HEK293 (cell line): ENCODE measurements at regions not wholly inside any gene's neighbourhood (a gene's known extent, or its start where the extent isn't known, plus 50 kb on each side); places are given as distances from the start of the nearest gene placed in this dataset.

Source experiments
- CTCF ChIA-PET: fragments of 350-600 bp; formaldehyde crosslinking; extraction: SDS; loops from one replicate; lab custom pipeline; 2021; ENCODE audit warnings: antibody characterized with exemption; lab: Yijun Ruan, JAX
- POLR2A ChIA-PET: fragments of 300-600 bp; formaldehyde crosslinking; extraction: SDS; loops from one replicate; lab custom pipeline; 2020; ENCODE audit warnings: antibody characterized with exemption, inconsistent platforms; lab: Yijun Ruan, JAX
- H3K27ac ChIP-seq: fragments of 200-500 bp; sonication (Bioruptor generic); 2 replicates; pipeline ENCODE4 v1.5.1; 2014; ENCODE audit warnings: low read depth, low read length, control low read depth, inconsistent platforms; ENCODE audit errors: extremely low read depth
- H3K36me3 ChIP-seq, 2 experiments: fragments of 200-500 bp in 1 of 2; sonication (Bioruptor generic) in 1 of 2; 1 replicate in 1 of 2; 2 replicates in 1 of 2; pipeline ENCODE4 v1.5.1; 2014 to 2017; ENCODE audit warnings: inconsistent platforms in 2 of 2, low read length in 2 of 2; ENCODE audit not compliant: control insufficient read depth in 2 of 2, insufficient read depth in 1 of 2
- H3K4me1 ChIP-seq: fragments of 200-500 bp; sonication (Bioruptor generic); 2 replicates; pipeline ENCODE4 v1.5.1; 2014; ENCODE audit warnings: mild to moderate bottlenecking, low read length, inconsistent platforms; ENCODE audit not compliant: control insufficient read depth, insufficient read depth
- H3K4me3 ChIP-seq: 2 replicates; pipeline ENCODE4 v1.5.1; 2011; ENCODE audit warnings: low read depth, mild to moderate bottlenecking, control low read depth, low read length, moderate library complexity
- H3K9me3 ChIP-seq: fragments of 200-500 bp; sonication (Bioruptor generic); 2 replicates; pipeline ENCODE4 v1.5.1; 2014; ENCODE audit warnings: low read depth, low read length, inconsistent platforms; ENCODE audit not compliant: control insufficient read depth, insufficient read depth
- KLF7 ChIP-seq: fragments of 450-650 bp; formaldehyde crosslinking; IDR thresholded peaks from 2 replicates; pipeline ENCODE4 v1.5.1; 2016; ENCODE audit warnings: missing biosample characterization, missing genetic modification characterization, borderline replicate concordance
- ZFP3 ChIP-seq: fragments of 450-650 bp; formaldehyde crosslinking; IDR thresholded peaks from 2 replicates; pipeline ENCODE4 v1.5.1; 2016; ENCODE audit warnings: low read depth, missing biosample characterization, missing genetic modification characterization
- ZFP37 ChIP-seq: fragments of 450-650 bp; formaldehyde crosslinking; IDR thresholded peaks from 2 replicates; pipeline ENCODE4 v1.5.1; 2016; ENCODE audit warnings: missing biosample characterization, missing genetic modification characterization
- ZNF121 ChIP-seq: fragments of 450-650 bp; formaldehyde crosslinking; IDR thresholded peaks from 2 replicates; pipeline ENCODE4 v1.5.1; 2016; ENCODE audit warnings: missing biosample characterization, missing genetic modification characterization
- ZNF140 ChIP-seq: fragments of 450-650 bp; formaldehyde crosslinking; IDR thresholded peaks from 2 replicates; pipeline ENCODE4 v1.5.1; 2016; ENCODE audit warnings: missing biosample characterization, missing genetic modification characterization
- ZNF18 ChIP-seq: fragments of 450-650 bp; formaldehyde crosslinking; IDR thresholded peaks from 2 replicates; pipeline ENCODE4 v1.5.1; 2016; ENCODE audit warnings: missing biosample characterization, missing genetic modification characterization
- ZNF521 ChIP-seq: fragments of 450-650 bp; formaldehyde crosslinking; IDR thresholded peaks from 2 replicates; pipeline ENCODE4 v1.5.1; 2017; ENCODE audit warnings: missing biosample characterization, mild to moderate bottlenecking, missing genetic modification characterization
- ZNF530 ChIP-seq: fragments of 450-650 bp; formaldehyde crosslinking; IDR thresholded peaks from 2 replicates; pipeline ENCODE4 v1.5.1; 2016; ENCODE audit warnings: low read depth, missing biosample characterization, missing genetic modification characterization
- ZNF654 ChIP-seq: fragments of 450-650 bp; formaldehyde crosslinking; IDR thresholded peaks from 2 replicates; pipeline ENCODE4 v1.5.1; 2016; ENCODE audit warnings: low read depth, missing biosample characterization, missing genetic modification characterization
- ZNF776 ChIP-seq: fragments of 450-650 bp; formaldehyde crosslinking; IDR thresholded peaks from 2 replicates; pipeline ENCODE4 v1.5.0; 2017; ENCODE audit warnings: missing biosample characterization, missing genetic modification characterization, borderline replicate concordance
- ZNF785 ChIP-seq: fragments of 450-650 bp; formaldehyde crosslinking; IDR thresholded peaks from 2 replicates; pipeline ENCODE4 v1.5.1; 2016; ENCODE audit warnings: missing biosample characterization, missing genetic modification characterization
- ZSCAN4 ChIP-seq: fragments of 450-650 bp; formaldehyde crosslinking; IDR thresholded peaks from 2 replicates; pipeline ENCODE4 v1.5.1; 2017; ENCODE audit warnings: missing biosample characterization, missing genetic modification characterization
- TF ChIP-seq, protein P1 (sequence below): fragments of 450-650 bp; IDR thresholded peaks from 2 replicates; pipeline ENCODE4 v1.5.1; 2018; ENCODE audit warnings: missing biosample characterization, missing genetic modification characterization
- TF ChIP-seq, protein P2 (sequence below): fragments of 450-650 bp; formaldehyde crosslinking; IDR thresholded peaks from 2 replicates; pipeline ENCODE4 v1.5.1; 2016; ENCODE audit warnings: missing biosample characterization, missing genetic modification characterization, borderline replicate concordance
- TF ChIP-seq, protein P3 (sequence below): fragments of 450-650 bp; formaldehyde crosslinking; optimal IDR thresholded peaks from 2 replicates; pipeline ENCODE3; 2016; ENCODE audit warnings: missing biosample characterization, mild to moderate bottlenecking, missing genetic modification characterization
- TF ChIP-seq, protein P4 (sequence below): fragments of 450-650 bp; formaldehyde crosslinking; IDR thresholded peaks from 2 replicates; pipeline ENCODE4 v1.5.1; 2016; ENCODE audit warnings: missing biosample characterization, missing genetic modification characterization
- TF ChIP-seq, protein P5 (sequence below): fragments of 450-650 bp; formaldehyde crosslinking; IDR thresholded peaks from 2 replicates; pipeline ENCODE4 v1.5.0; 2017; ENCODE audit warnings: missing biosample characterization, missing genetic modification characterization, borderline replicate concordance

DNA sequence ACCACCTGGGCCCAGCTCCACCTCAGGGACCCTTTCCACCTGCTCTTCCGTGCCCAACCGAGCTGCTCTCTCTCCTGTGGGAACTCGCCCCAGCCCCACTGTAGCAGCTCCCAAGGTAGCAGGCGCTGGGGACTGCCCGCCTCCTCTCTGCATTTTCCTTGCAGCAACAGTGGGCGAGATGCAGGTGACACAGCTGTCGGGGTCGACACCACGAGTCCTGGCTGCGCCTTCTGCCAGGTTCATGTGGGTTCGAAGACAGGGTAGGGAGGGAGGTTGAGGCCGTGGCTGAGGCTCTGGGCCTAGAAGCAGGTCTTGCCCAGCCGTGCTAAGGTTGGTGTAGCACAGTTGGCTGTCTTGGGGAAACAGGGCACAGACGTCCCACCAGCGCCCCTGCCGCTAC, 245.2 kb upstream of the FSTL5 start (continued):
- TF ChIP-seq, protein P1, sequence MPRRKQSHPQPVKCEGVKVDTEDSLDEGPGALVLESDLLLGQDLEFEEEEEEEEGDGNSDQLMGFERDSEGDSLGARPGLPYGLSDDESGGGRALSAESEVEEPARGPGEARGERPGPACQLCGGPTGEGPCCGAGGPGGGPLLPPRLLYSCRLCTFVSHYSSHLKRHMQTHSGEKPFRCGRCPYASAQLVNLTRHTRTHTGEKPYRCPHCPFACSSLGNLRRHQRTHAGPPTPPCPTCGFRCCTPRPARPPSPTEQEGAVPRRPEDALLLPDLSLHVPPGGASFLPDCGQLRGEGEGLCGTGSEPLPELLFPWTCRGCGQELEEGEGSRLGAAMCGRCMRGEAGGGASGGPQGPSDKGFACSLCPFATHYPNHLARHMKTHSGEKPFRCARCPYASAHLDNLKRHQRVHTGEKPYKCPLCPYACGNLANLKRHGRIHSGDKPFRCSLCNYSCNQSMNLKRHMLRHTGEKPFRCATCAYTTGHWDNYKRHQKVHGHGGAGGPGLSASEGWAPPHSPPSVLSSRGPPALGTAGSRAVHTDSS (tag by site-specific recombination): no peak
- TF ChIP-seq ZNF654 (no peak), ZNF776 (no peak), ZNF18 (tag by site-specific recombination) (no peak), ZNF530 (tag by site-specific recombination) (no peak)

GRCh38 chr4:162408309-162408708, 244.5 kb upstream of the FSTL5 start:
- Histone ChIP-seq H3K27ac (no peak overlapping the region), H3K36me3 (no peaks in the 10 kb centered on the region), H3K9me3 (no peaks in the 10 kb centered on the region), H3K4me1 (no peaks in the 10 kb centered on the region), H3K4me3 (no peak overlapping the region)
- ChIA-PET POLR2A (no interaction called here), CTCF (no interaction called here)
- TF ChIP-seq, protein P2, sequence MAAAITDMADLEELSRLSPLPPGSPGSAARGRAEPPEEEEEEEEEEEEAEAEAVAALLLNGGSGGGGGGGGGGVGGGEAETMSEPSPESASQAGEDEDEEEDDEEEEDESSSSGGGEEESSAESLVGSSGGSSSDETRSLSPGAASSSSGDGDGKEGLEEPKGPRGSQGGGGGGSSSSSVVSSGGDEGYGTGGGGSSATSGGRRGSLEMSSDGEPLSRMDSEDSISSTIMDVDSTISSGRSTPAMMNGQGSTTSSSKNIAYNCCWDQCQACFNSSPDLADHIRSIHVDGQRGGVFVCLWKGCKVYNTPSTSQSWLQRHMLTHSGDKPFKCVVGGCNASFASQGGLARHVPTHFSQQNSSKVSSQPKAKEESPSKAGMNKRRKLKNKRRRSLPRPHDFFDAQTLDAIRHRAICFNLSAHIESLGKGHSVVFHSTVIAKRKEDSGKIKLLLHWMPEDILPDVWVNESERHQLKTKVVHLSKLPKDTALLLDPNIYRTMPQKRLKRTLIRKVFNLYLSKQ (tag by site-specific recombination): no peak

GRCh38 chr4:162406637-162407365, 243.0 kb upstream of the FSTL5 start:
- no peak overlapping the region for H3K4me3 ChIP-seq
- no peaks in the 10 kb centered on the region for H3K36me3 ChIP-seq
- H3K4me1 ChIP-seq: no peaks in the 10 kb centered on the region
- H3K27ac ChIP-seq: no peak overlapping the region
- no peaks in the 10 kb centered on the region for H3K9me3 ChIP-seq
- CTCF ChIA-PET: no interaction called here
- POLR2A ChIA-PET: no interaction called here
- TF ChIP-seq ZNF654: no peak
- no peak for TF ChIP-seq ZFP3
- TF ChIP-seq ZNF521 (tag by site-specific recombination): no peak
- no peak for TF ChIP-seq ZNF140 (tag by site-specific recombination)
- TF ChIP-seq KLF7 (tag by site-specific recombination): no peak
- TF ChIP-seq, protein P3, sequence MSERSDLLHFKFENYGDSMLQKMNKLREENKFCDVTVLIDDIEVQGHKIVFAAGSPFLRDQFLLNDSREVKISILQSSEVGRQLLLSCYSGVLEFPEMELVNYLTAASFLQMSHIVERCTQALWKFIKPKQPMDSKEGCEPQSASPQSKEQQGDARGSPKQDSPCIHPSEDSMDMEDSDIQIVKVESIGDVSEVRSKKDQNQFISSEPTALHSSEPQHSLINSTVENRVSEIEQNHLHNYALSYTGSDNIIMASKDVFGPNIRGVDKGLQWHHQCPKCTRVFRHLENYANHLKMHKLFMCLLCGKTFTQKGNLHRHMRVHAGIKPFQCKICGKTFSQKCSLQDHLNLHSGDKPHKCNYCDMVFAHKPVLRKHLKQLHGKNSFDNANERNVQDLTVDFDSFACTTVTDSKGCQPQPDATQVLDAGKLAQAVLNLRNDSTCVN (tag by site-specific recombination): no peak
- TF ChIP-seq ZNF121 (tag by site-specific recombination): no peak
- TF ChIP-seq, protein P4, sequence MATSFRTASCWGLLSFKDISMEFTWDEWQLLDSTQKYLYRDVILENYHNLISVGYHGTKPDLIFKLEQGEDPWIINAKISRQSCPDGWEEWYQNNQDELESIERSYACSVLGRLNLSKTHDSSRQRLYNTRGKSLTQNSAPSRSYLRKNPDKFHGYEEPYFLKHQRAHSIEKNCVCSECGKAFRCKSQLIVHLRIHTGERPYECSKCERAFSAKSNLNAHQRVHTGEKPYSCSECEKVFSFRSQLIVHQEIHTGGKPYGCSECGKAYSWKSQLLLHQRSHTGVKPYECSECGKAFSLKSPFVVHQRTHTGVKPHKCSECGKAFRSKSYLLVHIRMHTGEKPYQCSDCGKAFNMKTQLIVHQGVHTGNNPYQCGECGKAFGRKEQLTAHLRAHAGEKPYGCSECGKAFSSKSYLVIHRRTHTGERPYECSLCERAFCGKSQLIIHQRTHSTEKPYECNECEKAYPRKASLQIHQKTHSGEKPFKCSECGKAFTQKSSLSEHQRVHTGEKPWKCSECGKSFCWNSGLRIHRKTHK (tag by site-specific recombination): no peak
- TF ChIP-seq, protein P5, sequence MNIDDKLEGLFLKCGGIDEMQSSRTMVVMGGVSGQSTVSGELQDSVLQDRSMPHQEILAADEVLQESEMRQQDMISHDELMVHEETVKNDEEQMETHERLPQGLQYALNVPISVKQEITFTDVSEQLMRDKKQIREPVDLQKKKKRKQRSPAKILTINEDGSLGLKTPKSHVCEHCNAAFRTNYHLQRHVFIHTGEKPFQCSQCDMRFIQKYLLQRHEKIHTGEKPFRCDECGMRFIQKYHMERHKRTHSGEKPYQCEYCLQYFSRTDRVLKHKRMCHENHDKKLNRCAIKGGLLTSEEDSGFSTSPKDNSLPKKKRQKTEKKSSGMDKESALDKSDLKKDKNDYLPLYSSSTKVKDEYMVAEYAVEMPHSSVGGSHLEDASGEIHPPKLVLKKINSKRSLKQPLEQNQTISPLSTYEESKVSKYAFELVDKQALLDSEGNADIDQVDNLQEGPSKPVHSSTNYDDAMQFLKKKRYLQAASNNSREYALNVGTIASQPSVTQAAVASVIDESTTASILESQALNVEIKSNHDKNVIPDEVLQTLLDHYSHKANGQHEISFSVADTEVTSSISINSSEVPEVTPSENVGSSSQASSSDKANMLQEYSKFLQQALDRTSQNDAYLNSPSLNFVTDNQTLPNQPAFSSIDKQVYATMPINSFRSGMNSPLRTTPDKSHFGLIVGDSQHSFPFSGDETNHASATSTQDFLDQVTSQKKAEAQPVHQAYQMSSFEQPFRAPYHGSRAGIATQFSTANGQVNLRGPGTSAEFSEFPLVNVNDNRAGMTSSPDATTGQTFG (tag by site-specific recombination): no peak
- TF ChIP-seq, protein P2 (tag by site-specific recombination): no peak
- TF ChIP-seq ZFP37: no peak
- TF ChIP-seq ZNF785: no peak
- TF ChIP-seq ZSCAN4: no peak
